ENCODE measurements at regions not wholly inside any gene's neighbourhood (a gene's known extent, or its start where the extent isn't known, plus 50 kb on each side); places are given as distances from the start of the nearest gene placed in this dataset.

DNA sequence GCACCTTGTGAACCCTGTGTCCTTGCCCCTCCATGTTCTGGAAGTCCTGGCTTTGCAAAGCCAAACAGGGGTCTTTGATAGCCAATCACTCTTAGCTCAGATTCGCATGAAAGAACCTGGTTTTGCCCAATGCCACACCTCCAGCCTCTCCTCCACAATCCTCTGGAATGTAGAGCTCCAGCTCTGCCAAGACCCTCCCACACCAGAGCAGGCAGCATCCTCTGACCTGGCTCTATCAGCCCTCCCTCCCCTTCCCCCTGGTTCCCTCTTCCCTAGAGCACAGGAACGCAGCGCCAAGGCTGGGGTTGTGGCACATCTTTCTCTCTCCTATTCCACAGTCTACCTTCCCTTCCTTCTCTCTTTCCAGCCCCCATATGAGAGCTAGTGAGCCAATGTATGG is 133.3 kb downstream of the RPLP1 start:
- intact Hi-C loops (cut with DNase I), result no loop called here

GRCh38 chr15:69586721-69587120 is 134.1 kb downstream of the RPLP1 start:
- TF ChIP-seq, protein P1, sequence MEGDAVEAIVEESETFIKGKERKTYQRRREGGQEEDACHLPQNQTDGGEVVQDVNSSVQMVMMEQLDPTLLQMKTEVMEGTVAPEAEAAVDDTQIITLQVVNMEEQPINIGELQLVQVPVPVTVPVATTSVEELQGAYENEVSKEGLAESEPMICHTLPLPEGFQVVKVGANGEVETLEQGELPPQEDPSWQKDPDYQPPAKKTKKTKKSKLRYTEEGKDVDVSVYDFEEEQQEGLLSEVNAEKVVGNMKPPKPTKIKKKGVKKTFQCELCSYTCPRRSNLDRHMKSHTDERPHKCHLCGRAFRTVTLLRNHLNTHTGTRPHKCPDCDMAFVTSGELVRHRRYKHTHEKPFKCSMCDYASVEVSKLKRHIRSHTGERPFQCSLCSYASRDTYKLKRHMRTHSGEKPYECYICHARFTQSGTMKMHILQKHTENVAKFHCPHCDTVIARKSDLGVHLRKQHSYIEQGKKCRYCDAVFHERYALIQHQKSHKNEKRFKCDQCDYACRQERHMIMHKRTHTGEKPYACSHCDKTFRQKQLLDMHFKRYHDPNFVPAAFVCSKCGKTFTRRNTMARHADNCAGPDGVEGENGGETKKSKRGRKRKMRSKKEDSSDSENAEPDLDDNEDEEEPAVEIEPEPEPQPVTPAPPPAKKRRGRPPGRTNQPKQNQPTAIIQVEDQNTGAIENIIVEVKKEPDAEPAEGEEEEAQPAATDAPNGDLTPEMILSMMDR (IDR thresholded peaks at IDR 0.05), result no peak
- Histone ChIP-seq H3K27ac (no peak overlapping the region), H3K4me3 (no peak overlapping the region), H3K4me1 (no peaks in the 10 kb centered on the region), H3K27me3 (no peaks in the 10 kb centered on the region), H3K36me3 (no peaks in the 10 kb centered on the region), H3K9me3 (no peaks in the 10 kb centered on the region)
- no peak for DNase-seq (ENCODE audit: low spot score in 2 of 2)
- intact Hi-C loops (cut with DNase I), result no loop called here

More for the DNA sequence above, 133.3 kb downstream of the RPLP1 start:
- Histone ChIP-seq H3K4me3 (no peak overlapping the region), H3K27me3 (no peaks in the 10 kb centered on the region), H3K36me3 (no peaks in the 10 kb centered on the region), H3K27ac (no peak overlapping the region), H3K9me3 (no peaks in the 10 kb centered on the region), H3K4me1 (no peaks in the 10 kb centered on the region)
- DNase-seq (ENCODE audit: low spot score in 2 of 2), result no peak
- TF ChIP-seq, protein P1 (IDR thresholded peaks at IDR 0.05), result no peak

DNA sequence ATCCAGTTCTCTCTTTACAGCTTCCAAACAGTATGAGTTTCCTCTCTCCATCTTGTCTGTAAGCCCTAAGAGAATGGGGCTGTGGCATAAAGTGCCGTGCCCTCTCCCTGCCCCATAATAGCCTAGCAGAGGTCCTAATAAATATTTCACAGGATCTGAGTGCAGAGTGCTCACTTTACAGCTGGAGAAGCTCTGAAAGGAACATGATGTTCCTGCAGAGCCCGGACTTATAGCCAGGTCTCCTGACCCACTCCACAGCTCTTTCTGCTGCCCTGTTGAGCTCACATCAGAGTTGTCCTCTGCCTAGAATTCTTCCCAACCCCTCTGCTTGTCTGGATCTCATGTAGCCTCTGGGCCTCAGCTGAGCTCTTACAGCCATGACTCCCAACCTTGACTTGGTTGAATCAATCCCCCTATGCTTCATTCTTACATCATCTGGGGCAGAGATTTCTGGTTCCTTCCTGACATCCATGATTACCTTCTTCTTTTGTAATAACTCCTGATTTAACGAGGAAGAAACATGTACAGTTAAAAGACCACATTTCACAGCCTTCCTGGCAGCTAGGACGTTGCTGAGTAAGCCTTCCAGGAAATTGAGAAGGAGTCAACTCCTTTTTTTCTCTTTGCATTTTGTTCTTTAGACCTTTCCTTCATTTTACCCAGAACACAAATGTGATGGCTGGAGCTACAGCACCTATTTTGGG is 135.3 kb downstream of the RPLP1 start:
- H3K36me3 ChIP-seq, result no peaks in the 10 kb centered on the region
- no peaks in the 10 kb centered on the region for H3K4me1 ChIP-seq
- no peak for DNase-seq (ENCODE audit: low spot score in 2 of 2)
- no peak overlapping the region for H3K27ac ChIP-seq
- TF ChIP-seq, protein P1 (IDR thresholded peaks at IDR 0.05), result no peak
- intact Hi-C loops (cut with DNase I), result no loop called here
- no peaks in the 10 kb centered on the region for H3K27me3 ChIP-seq
- no peaks in the 10 kb centered on the region for H3K9me3 ChIP-seq
- H3K4me3 ChIP-seq, result no peak overlapping the region

GRCh38 chr15:69590201-69590710 is 137.6 kb downstream of the RPLP1 start:
- H3K9me3 ChIP-seq, result no peaks in the 10 kb centered on the region
- no peak overlapping the region for H3K27ac ChIP-seq
- no peaks in the 10 kb centered on the region for H3K27me3 ChIP-seq
- no peak for DNase-seq (ENCODE audit: low spot score in 2 of 2)
- TF ChIP-seq, protein P1 (IDR thresholded peaks at IDR 0.05), result no peak
- peaks cover 11 to 19% of the 10 kb centered on the region in 2 donors for H3K4me1 ChIP-seq
- no peaks in the 10 kb centered on the region for H3K36me3 ChIP-seq
- no peak overlapping the region for H3K4me3 ChIP-seq
- intact Hi-C loops (cut with DNase I), result loop anchor here (10.0 kb wide), 1 partner anchor 125 kb away; no protein-coding TSS in a partner anchor

- TF ChIP-seq, protein P1 (IDR thresholded peaks at IDR 0.05), result no peak
- no peak overlapping the region for H3K4me3 ChIP-seq
- intact Hi-C loops (cut with DNase I), result loop anchor here (10.0 kb wide), 1 partner anchor 126 kb away; no protein-coding TSS in a partner anchor
- peaks cover 16 to 26% of the 10 kb centered on the region in 2 donors for H3K4me1 ChIP-seq
- no peak for DNase-seq (ENCODE audit: low spot score in 2 of 2)
- no peaks in the 10 kb centered on the region for H3K9me3 ChIP-seq
- H3K27me3 ChIP-seq, result no peaks in the 10 kb centered on the region
- H3K27ac ChIP-seq, result no peak overlapping the region
- no peaks in the 10 kb centered on the region for H3K36me3 ChIP-seq
Measured at GRCh38 chr15:69590932-69591524, 138.4 kb downstream of the RPLP1 start.
